Fibroblast of lung (primary cell): ENCODE measurements at regions not wholly inside any gene's neighbourhood (a gene's known extent, or its start where the extent isn't known, plus 50 kb on each side); places are given as distances from the start of the nearest gene placed in this dataset.

Source experiments
- DNase-seq, 2 donors: peaks; one replicate each; pipeline versions ENCODE4 v3.0.0 to v3.0.0-alpha.2; 2010; ENCODE audit warnings: low read depth in 2 of 2
- H2AFZ ChIP-seq: 2 replicates; pipeline ENCODE4 v1.5.1; 2012; ENCODE audit warnings: low read length, control low read depth, inconsistent platforms
- H3K27ac ChIP-seq: 2 replicates; pipeline ENCODE4 v1.5.1; 2011; ENCODE audit warnings: low read length, control low read depth; ENCODE audit not compliant: insufficient read depth
- H3K27me3 ChIP-seq: 2 replicates; pipeline ENCODE4 v1.5.1; 2011; ENCODE audit warnings: mild to moderate bottlenecking, low read length; ENCODE audit not compliant: control insufficient read depth, insufficient read depth
- H3K36me3 ChIP-seq: 2 replicates; pipeline ENCODE4 v1.5.1; 2011; ENCODE audit warnings: low read length; ENCODE audit not compliant: control insufficient read depth, insufficient read depth
- H3K4me1 ChIP-seq: 2 replicates; pipeline ENCODE4 v1.5.1; 2011; ENCODE audit warnings: low read length; ENCODE audit not compliant: control insufficient read depth, insufficient read depth; ENCODE audit errors: extremely low read depth
- H3K4me2 ChIP-seq: 2 replicates; pipeline ENCODE4 v1.5.1; 2011; ENCODE audit warnings: low read length, control low read depth; ENCODE audit not compliant: insufficient read depth; ENCODE audit errors: extremely low read depth
- H3K4me3 ChIP-seq, 4 experiments: fragments of 200-600 bp in 1 of 4; sonication (generic) in 1 of 4; replicated peaks in 1 of 4; 2 replicates each; pipeline ENCODE4 v1.5.1; 2011 to 2016; ENCODE audit warnings: low read length in 4 of 4, low read depth in 3 of 4, mild to moderate bottlenecking in 3 of 4, control low read depth in 2 of 4, inconsistent platforms in 1 of 4, mixed read lengths in 1 of 4; ENCODE audit not compliant: insufficient read depth in 1 of 4; ENCODE audit errors: control extremely low read depth in 1 of 4
- H3K79me2 ChIP-seq: 2 replicates; pipeline ENCODE4 v1.5.1; 2012; ENCODE audit warnings: mild to moderate bottlenecking, low read length, inconsistent platforms; ENCODE audit not compliant: control insufficient read depth, insufficient read depth
- H3K9ac ChIP-seq: 2 replicates; pipeline ENCODE4 v1.5.1; 2011; ENCODE audit warnings: mild to moderate bottlenecking, low read length, control low read depth; ENCODE audit not compliant: insufficient read depth
- H3K9me3 ChIP-seq: 2 replicates; pipeline ENCODE4 v1.5.1; 2012; ENCODE audit warnings: low read depth, low read length; ENCODE audit not compliant: control insufficient read depth, insufficient read depth
- H4K20me1 ChIP-seq: 2 replicates; pipeline ENCODE4 v1.5.1; 2011; ENCODE audit warnings: low read length; ENCODE audit not compliant: control insufficient read depth, insufficient read depth; ENCODE audit errors: extremely low read depth
- EZH2 ChIP-seq: IDR thresholded peaks from 2 replicates; pipeline ENCODE4 v1.5.1; 2012; ENCODE audit warnings: low read length, control low read depth, mild to moderate bottlenecking; ENCODE audit errors: missing control alignments
- TF ChIP-seq, protein P1 (sequence below), 2 donors: IDR thresholded peaks in 1 of 2; conservative IDR thresholded peaks in 1 of 2; 1 replicate in 1 of 2; 2 replicates in 1 of 2; pipeline ENCODE4 v1.5.1; 2011 to 2012; ENCODE audit warnings: low read length in 2 of 2, control low read depth in 1 of 2, inconsistent platforms in 1 of 2, low read depth in 1 of 2, mild to moderate bottlenecking in 1 of 2

DNA sequence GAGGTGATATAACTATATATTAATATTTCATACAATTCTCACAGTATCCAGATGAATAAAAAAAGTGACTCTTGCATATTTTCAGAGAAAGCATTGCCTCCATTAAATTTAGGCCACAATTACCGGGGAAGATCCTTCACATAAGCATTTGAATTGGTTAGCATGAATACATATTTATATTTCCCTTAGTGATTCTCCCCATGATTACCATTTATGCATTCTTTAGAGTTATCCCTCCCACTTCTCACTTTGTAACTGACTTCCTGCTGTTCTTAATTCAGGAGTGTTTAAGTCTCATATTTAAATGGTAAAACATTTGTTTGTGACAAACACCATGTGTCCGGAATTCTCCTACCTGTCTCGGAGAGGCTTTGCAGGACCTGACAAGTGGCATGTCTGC lies 523.4 kb downstream of the CCDC85A start:
- Histone ChIP-seq H3K36me3 (no peaks in the 10 kb centered on the region), H3K27ac (no peak overlapping the region), H3K27me3 (no peaks in the 10 kb centered on the region), H3K79me2 (no peaks in the 10 kb centered on the region), H3K4me3 (no peak overlapping the region), H3K4me1 (no peaks in the 10 kb centered on the region), H4K20me1 (no peaks in the 10 kb centered on the region), H3K9me3 (no peaks in the 10 kb centered on the region), H2AFZ (no peak overlapping the region), H3K4me2 (no peak overlapping the region), H3K9ac (no peak overlapping the region)
- no peak for DNase-seq
- TF ChIP-seq EZH2 = no peak
- TF ChIP-seq, protein P1, sequence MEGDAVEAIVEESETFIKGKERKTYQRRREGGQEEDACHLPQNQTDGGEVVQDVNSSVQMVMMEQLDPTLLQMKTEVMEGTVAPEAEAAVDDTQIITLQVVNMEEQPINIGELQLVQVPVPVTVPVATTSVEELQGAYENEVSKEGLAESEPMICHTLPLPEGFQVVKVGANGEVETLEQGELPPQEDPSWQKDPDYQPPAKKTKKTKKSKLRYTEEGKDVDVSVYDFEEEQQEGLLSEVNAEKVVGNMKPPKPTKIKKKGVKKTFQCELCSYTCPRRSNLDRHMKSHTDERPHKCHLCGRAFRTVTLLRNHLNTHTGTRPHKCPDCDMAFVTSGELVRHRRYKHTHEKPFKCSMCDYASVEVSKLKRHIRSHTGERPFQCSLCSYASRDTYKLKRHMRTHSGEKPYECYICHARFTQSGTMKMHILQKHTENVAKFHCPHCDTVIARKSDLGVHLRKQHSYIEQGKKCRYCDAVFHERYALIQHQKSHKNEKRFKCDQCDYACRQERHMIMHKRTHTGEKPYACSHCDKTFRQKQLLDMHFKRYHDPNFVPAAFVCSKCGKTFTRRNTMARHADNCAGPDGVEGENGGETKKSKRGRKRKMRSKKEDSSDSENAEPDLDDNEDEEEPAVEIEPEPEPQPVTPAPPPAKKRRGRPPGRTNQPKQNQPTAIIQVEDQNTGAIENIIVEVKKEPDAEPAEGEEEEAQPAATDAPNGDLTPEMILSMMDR (conservative IDR thresholded peaks at IDR 0.05 in 1 of 2, IDR thresholded peaks at IDR 0.05 in 1 of 2; ENCODE audit: low read depth in 1 of 2, low read length in 2 of 2) = no peak

DNA sequence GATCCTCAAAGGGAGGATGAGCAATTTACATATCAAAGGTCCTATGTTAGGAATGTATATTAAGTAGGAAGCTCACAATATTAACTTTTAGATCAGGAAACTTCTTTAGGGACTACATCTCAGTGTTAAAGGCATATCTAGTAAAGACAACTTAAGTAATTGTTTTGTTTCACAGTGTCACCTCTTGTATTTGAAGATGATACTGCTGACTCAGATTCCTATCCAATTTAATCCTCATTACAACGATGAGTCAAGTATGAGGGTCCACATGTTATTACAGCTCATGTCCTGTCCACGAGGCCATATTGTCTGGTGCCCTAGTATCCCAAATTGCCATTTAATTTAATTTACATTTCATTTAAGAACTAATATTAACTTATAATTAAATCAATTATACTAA lies 523.9 kb downstream of the CCDC85A start:
- no peak for DNase-seq
- H3K27me3 ChIP-seq = no peaks in the 10 kb centered on the region
- no peaks in the 10 kb centered on the region for H3K36me3 ChIP-seq
- no peaks in the 10 kb centered on the region for H3K9me3 ChIP-seq
- no peak overlapping the region for H2AFZ ChIP-seq
- no peaks in the 10 kb centered on the region for H3K4me1 ChIP-seq
- H3K4me2 ChIP-seq = no peak overlapping the region
- TF ChIP-seq, protein P1 (conservative IDR thresholded peaks at IDR 0.05 in 1 of 2, IDR thresholded peaks at IDR 0.05 in 1 of 2; ENCODE audit: low read depth in 1 of 2, low read length in 2 of 2) = no peak
- TF ChIP-seq EZH2 = no peak
- no peak overlapping the region for H3K9ac ChIP-seq
- H3K79me2 ChIP-seq = no peaks in the 10 kb centered on the region
- no peaks in the 10 kb centered on the region for H4K20me1 ChIP-seq
- H3K27ac ChIP-seq = no peak overlapping the region
- H3K4me3 ChIP-seq = no peak overlapping the region

DNA sequence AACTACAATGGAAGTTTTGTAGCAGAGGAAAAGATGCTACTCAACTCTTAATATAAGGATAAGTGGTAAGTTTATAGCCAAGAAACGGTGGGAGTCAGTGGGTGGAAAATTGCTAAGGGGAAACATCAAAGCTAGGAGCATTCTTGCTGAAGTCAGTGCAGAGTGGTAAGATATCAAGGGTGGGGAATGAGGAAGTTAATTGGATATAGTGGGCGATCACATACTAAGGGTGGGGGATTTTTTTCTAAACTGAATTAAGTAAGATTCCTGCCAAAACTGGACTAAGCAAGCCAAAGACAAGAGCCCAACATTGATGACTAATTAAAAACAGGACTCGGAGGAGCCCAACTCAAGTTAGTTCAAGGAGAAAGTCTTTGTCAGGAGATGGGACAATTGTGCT lies 525.4 kb downstream of the CCDC85A start:
- peak in 1 of 2 donors; percentile 60 for DNase-seq
- H3K4me2 ChIP-seq = no peak overlapping the region
- no peak overlapping the region for H3K9ac ChIP-seq
- H3K27ac ChIP-seq = no peak overlapping the region
- no peaks in the 10 kb centered on the region for H3K36me3 ChIP-seq
- H3K27me3 ChIP-seq = no peaks in the 10 kb centered on the region
- no peaks in the 10 kb centered on the region for H4K20me1 ChIP-seq
- no peaks in the 10 kb centered on the region for H3K4me1 ChIP-seq
- H3K79me2 ChIP-seq = no peaks in the 10 kb centered on the region
- no peak for TF ChIP-seq EZH2
- TF ChIP-seq, protein P1 (conservative IDR thresholded peaks at IDR 0.05 in 1 of 2, IDR thresholded peaks at IDR 0.05 in 1 of 2; ENCODE audit: low read depth in 1 of 2, low read length in 2 of 2) = no peak
- no peak overlapping the region for H2AFZ ChIP-seq
- H3K4me3 ChIP-seq = no peak overlapping the region
- H3K9me3 ChIP-seq = no peaks in the 10 kb centered on the region
